Natural killer cell (primary cell): ENCODE measurements at regions not wholly inside any gene's neighbourhood (a gene's known extent, or its start where the extent isn't known, plus 50 kb on each side); places are given as distances from the start of the nearest gene placed in this dataset.

ENCODE experiments used
- ATAC-seq, 3 donors: fragments of 150-1000 bp in 2 of 3; fragments of 200-7000 bp in 1 of 3; cut with Tn5 transposase; 1 replicate in 1 of 3; 2 replicates in 2 of 3; pipeline ENCODE4 v1.10.0; 2021; ENCODE audit warnings: mild to moderate bottlenecking in 2 of 3, moderate library complexity in 2 of 3
- DNase-seq, 2 donors: peaks; one replicate each; pipeline versions ENCODE4 v3.0.0 to v3.0.0-alpha.2; 2013 to 2021; ENCODE audit warnings: mixed read lengths in 1 of 2
- H3K27ac ChIP-seq: one replicate; pipeline ENCODE4 v1.5.1; 2013; ENCODE audit warnings: mild to moderate bottlenecking, low read length
- H3K27me3 ChIP-seq: one replicate; pipeline ENCODE4 v1.6.1; 2013; ENCODE audit warnings: low read length; ENCODE audit not compliant: control insufficient read depth, insufficient read depth
- H3K36me3 ChIP-seq: one replicate; pipeline ENCODE4 v1.6.1; 2013; ENCODE audit warnings: low read length; ENCODE audit not compliant: control insufficient read depth, insufficient read depth
- H3K4me1 ChIP-seq: one replicate; pipeline ENCODE4 v1.6.1; 2013; ENCODE audit warnings: low read length; ENCODE audit not compliant: control insufficient read depth, insufficient read depth
- H3K4me3 ChIP-seq: one replicate; pipeline ENCODE4 v1.5.1; 2013; ENCODE audit warnings: low read length
- H3K9me3 ChIP-seq: one replicate; pipeline ENCODE4 v1.6.1; 2013; ENCODE audit warnings: low read length; ENCODE audit not compliant: control insufficient read depth, insufficient read depth
- H3K27ac Mint-ChIP-seq, 2 donors: one replicate each; pipeline ENCODE4 v1.8.0; 2022; ENCODE audit warnings: mild to moderate bottlenecking in 2 of 2, mixed read lengths in 2 of 2, moderate library complexity in 1 of 2
- H3K27me3 Mint-ChIP-seq, 2 donors: one replicate each; pipeline ENCODE4 v1.8.0; 2022; ENCODE audit warnings: low read depth in 2 of 2, mixed read lengths in 2 of 2
- H3K36me3 Mint-ChIP-seq: one replicate; pipeline ENCODE4 v1.8.0; 2022; ENCODE audit warnings: mixed read lengths
- H3K4me1 Mint-ChIP-seq, 2 donors: one replicate each; pipeline ENCODE4 v1.8.0; 2022; ENCODE audit warnings: mixed read lengths in 2 of 2
- H3K4me3 Mint-ChIP-seq: one replicate; pipeline ENCODE4 v1.8.0; 2022; ENCODE audit warnings: mild to moderate bottlenecking, moderate library complexity, mixed read lengths
- H3K9me3 Mint-ChIP-seq, 2 donors: one replicate each; pipeline ENCODE4 v1.8.0; 2022; ENCODE audit warnings: mixed read lengths in 2 of 2
- CTCF ChIP-seq: fragments of 200-600 bp; IDR thresholded peaks from one replicate; pipeline ENCODE4 v1.8.0; 2022; ENCODE audit warnings: antibody characterized with exemption
- WGBS: methylation state at CpG from one replicate; pipeline ENCODE4 v1.1.7; 2013; ENCODE audit warnings: missing lambda C conversion rate; ENCODE audit not compliant: insufficient coverage; 5-methylcytosine and 5-hydroxymethylcytosine counted together
- intact Hi-C: fragments of 100-400 bp; cut with micrococcal nuclease; formaldehyde crosslinking; loops from one replicate; pipeline ENCODE4 v1.14.2; 2022

- Mint-ChIP-seq H3K27ac (no peak overlapping the region), H3K36me3 (no peaks in the 10 kb centered on the region), H3K4me1 (no peaks in the 10 kb centered on the region), H3K27me3 (peaks cover 0 to 3% of the 10 kb centered on the region in 2 donors), H3K9me3 (no peaks in the 10 kb centered on the region), H3K4me3 (no peak overlapping the region)
- no peak overlapping the region for H3K27ac ChIP-seq
- no peak overlapping the region for H3K4me3 ChIP-seq
- 68% methylated on average over 8 of the region's 8 CpGs for WGBS
- no peaks in the 10 kb centered on the region for H3K9me3 ChIP-seq
- H3K4me1 ChIP-seq, result no peaks in the 10 kb centered on the region
- ATAC-seq (no peak), DNase-seq (no peak)
- TF ChIP-seq CTCF, result no peak
- intact Hi-C loops, result no loop called here
- H3K27me3 ChIP-seq, result no peaks in the 10 kb centered on the region
- no peaks in the 10 kb centered on the region for H3K36me3 ChIP-seq
Measured at GRCh38 chr2:128591022-128591860, 272.6 kb upstream of the HS6ST1 start.

GRCh38 chr2:128591861-128592822 lies 273.5 kb upstream of the HS6ST1 start:
- no peak for ATAC-seq
- Mint-ChIP-seq H3K36me3 (no peaks in the 10 kb centered on the region), H3K4me1 (no peaks in the 10 kb centered on the region), H3K9me3 (no peaks in the 10 kb centered on the region), H3K27me3 (peaks cover 0 to 2% of the 10 kb centered on the region in 2 donors), H3K27ac (no peak overlapping the region), H3K4me3 (no peak overlapping the region)
- Histone ChIP-seq H3K4me1 (no peaks in the 10 kb centered on the region), H3K9me3 (no peaks in the 10 kb centered on the region), H3K4me3 (no peak overlapping the region), H3K27ac (no peak overlapping the region), H3K27me3 (no peaks in the 10 kb centered on the region), H3K36me3 (no peaks in the 10 kb centered on the region)
- no peak for DNase-seq
- WGBS, result 87% methylated on average over 11 of the region's 11 CpGs
- intact Hi-C loops, result no loop called here
- TF ChIP-seq CTCF, result no peak

- Mint-ChIP-seq H3K4me1 (no peaks in the 10 kb centered on the region), H3K9me3 (no peaks in the 10 kb centered on the region), H3K4me3 (no peak overlapping the region), H3K27me3 (peaks cover 0 to 2% of the 10 kb centered on the region in 2 donors), H3K36me3 (no peaks in the 10 kb centered on the region), H3K27ac (no peak overlapping the region)
- DNase-seq (no peak), ATAC-seq (no peak)
- H3K4me1 ChIP-seq, result no peaks in the 10 kb centered on the region
- intact Hi-C loops, result no loop called here
- H3K36me3 ChIP-seq, result no peaks in the 10 kb centered on the region
- no peaks in the 10 kb centered on the region for H3K27me3 ChIP-seq
- 88% methylated on average over 3 of the region's 3 CpGs for WGBS
- no peak for TF ChIP-seq CTCF
- no peak overlapping the region for H3K4me3 ChIP-seq
- H3K9me3 ChIP-seq, result no peaks in the 10 kb centered on the region
- no peak overlapping the region for H3K27ac ChIP-seq
Measured at GRCh38 chr2:128593518-128593878, 274.8 kb upstream of the HS6ST1 start.
